GM12801 (cell line): ENCODE measurements at regions not wholly inside any gene's neighbourhood (a gene's known extent, or its start where the extent isn't known, plus 50 kb on each side); places are given as distances from the start of the nearest gene placed in this dataset.

ENCODE experiments used
- TF ChIP-seq, protein P1 (sequence below): IDR thresholded peaks from one replicate; pipeline ENCODE4 v1.5.1; 2011; ENCODE audit warnings: control low read depth; ENCODE audit not compliant: insufficient read length; ENCODE audit errors: extremely low read depth

DNA sequence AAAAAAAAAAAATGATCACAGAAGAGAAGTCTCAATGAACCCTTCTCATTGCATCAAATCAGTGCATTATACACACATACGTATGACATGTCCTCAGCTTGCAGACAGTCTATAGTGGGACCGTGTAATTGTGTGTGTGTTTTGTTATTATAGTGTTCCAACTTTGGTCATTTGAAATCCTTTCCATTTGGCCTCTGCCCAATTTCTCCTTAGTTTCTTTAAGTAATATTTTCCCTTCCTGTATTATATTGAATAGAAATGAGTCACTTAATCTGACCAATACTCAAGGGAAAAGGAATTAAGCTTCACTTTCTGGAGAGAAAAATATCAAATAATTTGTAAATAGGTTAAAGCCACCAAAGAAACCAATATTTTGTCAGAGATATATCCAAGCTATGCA lies 415.5 kb upstream of the SORCS1 start:
- TF ChIP-seq, protein P1, sequence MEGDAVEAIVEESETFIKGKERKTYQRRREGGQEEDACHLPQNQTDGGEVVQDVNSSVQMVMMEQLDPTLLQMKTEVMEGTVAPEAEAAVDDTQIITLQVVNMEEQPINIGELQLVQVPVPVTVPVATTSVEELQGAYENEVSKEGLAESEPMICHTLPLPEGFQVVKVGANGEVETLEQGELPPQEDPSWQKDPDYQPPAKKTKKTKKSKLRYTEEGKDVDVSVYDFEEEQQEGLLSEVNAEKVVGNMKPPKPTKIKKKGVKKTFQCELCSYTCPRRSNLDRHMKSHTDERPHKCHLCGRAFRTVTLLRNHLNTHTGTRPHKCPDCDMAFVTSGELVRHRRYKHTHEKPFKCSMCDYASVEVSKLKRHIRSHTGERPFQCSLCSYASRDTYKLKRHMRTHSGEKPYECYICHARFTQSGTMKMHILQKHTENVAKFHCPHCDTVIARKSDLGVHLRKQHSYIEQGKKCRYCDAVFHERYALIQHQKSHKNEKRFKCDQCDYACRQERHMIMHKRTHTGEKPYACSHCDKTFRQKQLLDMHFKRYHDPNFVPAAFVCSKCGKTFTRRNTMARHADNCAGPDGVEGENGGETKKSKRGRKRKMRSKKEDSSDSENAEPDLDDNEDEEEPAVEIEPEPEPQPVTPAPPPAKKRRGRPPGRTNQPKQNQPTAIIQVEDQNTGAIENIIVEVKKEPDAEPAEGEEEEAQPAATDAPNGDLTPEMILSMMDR = no peak

DNA sequence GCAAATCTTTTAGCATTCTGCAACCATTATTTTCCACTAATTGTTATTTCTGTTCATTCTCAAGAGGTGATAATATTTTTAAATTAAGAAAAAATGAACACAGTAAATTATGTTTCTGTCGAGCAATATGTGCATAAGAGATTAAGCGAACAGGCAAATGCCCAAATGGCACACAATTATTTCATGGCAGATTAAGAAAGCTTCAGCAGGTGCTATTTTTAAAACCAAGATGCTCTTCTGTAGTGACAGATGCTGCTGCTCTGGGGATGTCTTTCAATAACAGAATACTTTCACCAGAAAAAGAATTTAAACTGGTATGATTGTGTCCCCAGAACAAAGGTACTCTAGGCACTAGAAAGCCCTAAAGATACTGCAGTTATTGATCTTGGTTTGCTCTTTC lies 412.7 kb upstream of the SORCS1 start:
- TF ChIP-seq, protein P1 = no peak

DNA sequence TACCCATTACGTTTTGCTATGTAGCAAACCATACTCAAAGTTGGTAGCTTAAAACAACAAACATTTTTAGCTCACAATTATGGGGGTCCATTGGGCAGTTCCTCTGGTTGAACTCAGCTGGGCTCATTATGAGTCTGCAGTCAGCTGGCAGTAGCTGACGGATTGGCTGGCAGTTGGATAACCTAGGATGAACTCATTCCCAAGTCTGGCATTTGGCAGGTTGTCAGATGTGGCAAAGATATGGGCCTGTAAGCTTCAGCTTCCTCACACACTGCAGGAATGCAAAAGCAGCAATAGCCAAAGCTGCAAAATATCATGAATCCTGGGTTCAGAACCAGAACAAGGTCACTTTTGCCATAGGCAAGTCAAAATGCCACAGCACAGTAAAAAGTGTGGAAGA lies 412.2 kb upstream of the SORCS1 start:
- TF ChIP-seq, protein P1 = no peak

DNA sequence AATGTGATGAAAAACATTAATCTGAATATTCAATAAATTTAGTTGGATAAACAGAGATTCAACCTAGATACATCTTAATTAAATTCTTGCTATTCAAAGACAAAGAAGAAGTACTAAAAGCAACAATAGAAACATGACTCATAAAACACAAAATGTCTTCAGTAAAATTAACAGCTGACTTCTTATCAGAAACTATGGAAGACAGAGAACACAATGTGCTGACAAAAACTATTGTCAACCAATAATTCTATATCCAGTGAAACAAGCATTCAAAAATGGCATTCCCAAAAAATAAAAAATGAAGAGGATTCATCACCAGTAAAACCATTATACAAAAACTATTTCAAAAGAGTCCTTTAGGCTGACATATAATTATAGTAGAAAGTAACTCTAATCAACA lies 400.5 kb upstream of the SORCS1 start:
- TF ChIP-seq, protein P1 = no peak

DNA sequence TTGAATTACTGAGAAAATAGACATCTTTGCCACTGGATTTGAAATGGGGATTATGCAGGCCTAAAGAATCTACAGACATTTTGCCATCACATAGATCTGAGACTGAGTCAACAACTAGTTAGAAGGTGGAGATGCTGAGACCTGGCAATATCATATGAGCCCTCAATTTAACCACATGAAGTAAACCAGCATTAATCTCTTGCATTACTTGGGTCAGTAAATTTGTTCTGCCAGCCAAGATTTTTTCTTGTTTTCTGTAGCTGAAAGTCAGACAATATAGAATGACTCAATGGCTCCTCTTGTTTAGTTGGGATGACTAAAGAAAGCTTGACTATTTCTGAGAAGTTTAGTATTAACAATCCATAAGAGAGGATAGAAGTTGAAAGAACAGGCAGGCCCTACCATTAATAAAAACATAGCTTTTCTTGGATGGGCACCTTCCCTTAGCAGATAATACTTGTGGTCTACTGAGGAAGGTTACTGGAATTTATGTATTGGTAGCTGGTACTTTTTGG lies 396.7 kb upstream of the SORCS1 start:
- TF ChIP-seq, protein P1 = no peak

DNA sequence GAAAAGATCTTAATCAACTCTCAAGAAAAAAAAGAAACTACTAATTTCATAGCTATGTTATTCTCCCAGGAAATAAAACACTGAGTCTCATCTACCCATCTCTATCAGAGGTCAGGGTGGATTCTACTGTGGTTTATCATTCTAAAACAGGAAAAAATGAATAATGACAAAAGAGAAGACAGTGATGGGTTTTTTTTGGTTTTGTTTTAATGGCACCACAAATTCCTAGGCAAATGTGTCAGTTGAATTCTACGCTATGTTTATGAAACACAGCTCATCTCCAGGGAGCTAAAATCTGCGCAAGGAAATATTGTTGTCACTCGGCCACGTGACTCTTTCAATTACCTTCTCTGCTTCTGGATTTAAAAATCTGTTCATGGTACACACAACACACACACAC lies 393.4 kb upstream of the SORCS1 start:
- TF ChIP-seq, protein P1 = no peak

DNA sequence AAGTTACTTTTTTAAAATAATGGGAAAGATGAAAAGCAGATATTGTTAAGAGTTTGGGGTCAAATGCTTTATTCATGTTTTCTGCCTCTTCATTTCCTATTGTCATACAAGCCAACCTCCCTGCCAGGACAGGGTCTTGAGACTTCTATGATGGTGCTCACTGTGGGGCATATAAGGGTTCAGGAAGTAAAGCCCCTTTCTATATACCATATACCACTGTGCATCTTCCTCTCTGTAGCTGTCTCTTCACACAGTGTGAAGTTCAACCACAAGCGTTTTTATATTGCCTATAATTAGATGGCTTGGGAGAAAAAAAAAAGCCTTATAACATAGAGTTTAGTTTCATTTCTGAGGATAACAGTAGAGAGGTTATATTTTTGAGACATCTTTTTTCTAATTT lies 389.8 kb upstream of the SORCS1 start:
- TF ChIP-seq, protein P1 = no peak

DNA sequence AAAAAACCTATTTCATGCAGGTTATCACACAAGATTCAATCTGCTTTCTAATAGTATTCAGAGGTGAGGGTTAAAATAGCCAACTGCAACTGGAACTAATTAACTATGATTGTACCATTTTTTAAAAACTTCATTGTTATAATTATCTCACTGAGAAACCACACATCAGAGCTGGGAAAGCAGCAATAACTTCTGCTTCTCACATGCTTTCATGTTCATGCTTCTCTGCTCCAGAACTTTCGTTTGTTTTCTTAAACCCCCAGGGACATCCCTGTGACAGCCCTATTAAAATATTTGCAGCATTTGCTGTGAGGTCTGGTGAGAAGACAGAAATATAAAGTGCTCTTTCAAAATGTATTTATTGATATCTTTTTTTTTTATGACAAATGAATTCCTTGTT lies 389.0 kb upstream of the SORCS1 start:
- TF ChIP-seq, protein P1 = no peak
